SK-N-SH (cell line): ENCODE measurements at regions not wholly inside any gene's neighbourhood (a gene's known extent, or its start where the extent isn't known, plus 50 kb on each side); places are given as distances from the start of the nearest gene placed in this dataset.

ENCODE experiments used
- CTCF ChIA-PET: fragments of 300-600, 350-600 bp; formaldehyde crosslinking; extraction: SDS; loops from one replicate; lab custom pipeline; 2021; lab: Yijun Ruan, JAX
- POLR2A ChIA-PET: fragments of 350-600 bp; sonication (Branson Sonifier 250); formaldehyde crosslinking; extraction: SDS; loops from one replicate; lab custom pipeline; 2020; ENCODE audit warnings: antibody characterized with exemption, inconsistent platforms; lab: Yijun Ruan, JAX
- DNase-seq: peaks from one replicate; pipeline ENCODE4 v3.0.0; 2012
- H2AFZ ChIP-seq: fragments of 200-600 bp; sonication (generic); 2 replicates; pipeline ENCODE4 v1.8.1; 2016; ENCODE audit warnings: antibody characterized with exemption, mild to moderate bottlenecking, low read depth
- H3F3A ChIP-seq: fragments of 200-600 bp; sonication (generic); replicated peaks from 2 replicates; pipeline ENCODE3; 2016; ENCODE audit warnings: antibody characterized with exemption, mild to moderate bottlenecking; ENCODE audit not compliant: insufficient read depth
- H3K27ac ChIP-seq, 2 experiments: fragments of 200-500 bp in 1 of 2; fragments of 200-600 bp in 1 of 2; sonication (Bioruptor generic) in 1 of 2; sonication (generic), shearing (Covaris generic) in 1 of 2; 2 replicates each; pipeline versions ENCODE4 v1.5.1 to v1.6.1; 2014 to 2016; ENCODE audit warnings: low read depth in 2 of 2, inconsistent platforms in 1 of 2, low read length in 1 of 2, mild to moderate bottlenecking in 1 of 2, mixed read lengths in 1 of 2
- H3K27me3 ChIP-seq: fragments of 200-600 bp; sonication (generic), shearing (Covaris generic); 2 replicates; pipeline ENCODE4 v1.6.1; 2016; ENCODE audit warnings: mixed run types; ENCODE audit not compliant: insufficient read depth
- H3K36me3 ChIP-seq, 2 experiments: fragments of 200-500 bp in 1 of 2; fragments of 200-600 bp in 1 of 2; sonication (Bioruptor generic) in 1 of 2; sonication (generic) in 1 of 2; replicated peaks in 1 of 2; 2 replicates each; pipeline versions ENCODE3 to v1.5.1; 2014 to 2016; ENCODE audit warnings: low read length in 1 of 2, mild to moderate bottlenecking in 1 of 2; ENCODE audit not compliant: insufficient read depth in 2 of 2, control insufficient read depth in 1 of 2
- H3K4me1 ChIP-seq, 2 experiments: fragments of 200-500 bp in 1 of 2; fragments of 200-600 bp in 1 of 2; sonication (Bioruptor generic) in 1 of 2; sonication (generic), shearing (Covaris generic) in 1 of 2; 2 replicates each; pipeline versions ENCODE4 v1.5.1 to v1.6.1; 2014 to 2016; ENCODE audit warnings: low read depth in 1 of 2, low read length in 1 of 2, mixed run types in 1 of 2; ENCODE audit not compliant: insufficient read depth in 2 of 2, control insufficient read depth in 1 of 2
- H3K4me2 ChIP-seq: fragments of 200-600 bp; sonication (generic), shearing (Covaris generic); 2 replicates; pipeline ENCODE4 v1.6.1; 2017; ENCODE audit warnings: mixed run types
- H3K4me3 ChIP-seq, 2 experiments: fragments of 200-500 bp in 1 of 2; fragments of 200-600 bp in 1 of 2; sonication (Bioruptor generic) in 1 of 2; sonication (generic), shearing (Covaris generic) in 1 of 2; 2 replicates each; pipeline versions ENCODE4 v1.5.1 to v1.8.1; 2014 to 2016; ENCODE audit warnings: low read depth in 2 of 2, inconsistent platforms in 1 of 2, low read length in 1 of 2, mild to moderate bottlenecking in 1 of 2, mixed read lengths in 1 of 2, moderate library complexity in 1 of 2
- H3K79me2 ChIP-seq: fragments of 200-600 bp; sonication (generic); 2 replicates; pipeline ENCODE4 v1.8.1; 2017; ENCODE audit warnings: mild to moderate bottlenecking; ENCODE audit not compliant: insufficient read depth
- H3K9ac ChIP-seq: fragments of 200-600 bp; sonication (generic); 2 replicates; pipeline ENCODE4 v1.6.1; 2017; ENCODE audit warnings: mixed run types
- H3K9me2 ChIP-seq: fragments of 200-600 bp; sonication (generic); 2 replicates; pipeline ENCODE4 v1.6.1; 2017; ENCODE audit warnings: mixed run types
- H3K9me3 ChIP-seq: fragments of 200-600 bp; sonication (generic); 2 replicates; pipeline ENCODE4 v1.6.1; 2017; ENCODE audit warnings: mixed run types, mild to moderate bottlenecking, moderate library complexity
- H4K20me1 ChIP-seq: fragments of 200-600 bp; sonication (generic); 2 replicates; pipeline ENCODE4 v1.6.1; 2017; ENCODE audit warnings: mild to moderate bottlenecking, mixed run types; ENCODE audit not compliant: insufficient read depth
- CHD2 ChIP-seq: fragments of 150-350 bp; IDR thresholded peaks from 2 replicates; pipeline ENCODE4 v1.6.1; 2018; ENCODE audit warnings: low read length; ENCODE audit not compliant: partially characterized antibody
- CTCF ChIP-seq: fragments of 200-600 bp; sonication (generic); IDR thresholded peaks from 2 replicates; pipeline ENCODE4 v1.6.1; 2017; ENCODE audit warnings: antibody characterized with exemption, mild to moderate bottlenecking, moderate library complexity
- ELF1 ChIP-seq: IDR thresholded peaks from 2 replicates; pipeline ENCODE4 v1.4.0; 2012
- EP300 ChIP-seq, 2 experiments: IDR thresholded peaks; 2 replicates each; pipeline versions ENCODE4 v1.4.0 to v1.6.1; 2012; ENCODE audit warnings: borderline replicate concordance in 1 of 2, low read depth in 1 of 2, low read length in 1 of 2
- FOSL2 ChIP-seq: IDR thresholded peaks from 2 replicates; pipeline ENCODE4 v1.4.0; 2012; ENCODE audit warnings: low read depth, mild to moderate bottlenecking, moderate library complexity, borderline replicate concordance
- FOXJ3 ChIP-seq: sonication (generic); formaldehyde crosslinking; IDR thresholded peaks from 2 replicates; pipeline ENCODE4 v1.5.1; 2020; ENCODE audit warnings: mild to moderate bottlenecking, missing genetic modification reagents
- GATA2 ChIP-seq: sonication (generic); formaldehyde crosslinking; IDR thresholded peaks from 2 replicates; pipeline ENCODE4 v1.5.0; 2020; ENCODE audit warnings: mild to moderate bottlenecking, missing genetic modification reagents
- MEF2A ChIP-seq: IDR thresholded peaks from 2 replicates; pipeline ENCODE4 v1.4.0; 2012; ENCODE audit warnings: low read depth, borderline replicate concordance
- NFIC ChIP-seq: IDR thresholded peaks from 2 replicates; pipeline ENCODE4 v1.4.0; 2012; ENCODE audit warnings: borderline replicate concordance
- NRF1 ChIP-seq: IDR thresholded peaks from 2 replicates; pipeline ENCODE4 v1.6.1; 2012; ENCODE audit warnings: low read depth, mild to moderate bottlenecking, low read length
- PBX3 ChIP-seq: IDR thresholded peaks from 2 replicates; pipeline ENCODE4; 2012
- POLR2AphosphoS5 ChIP-seq: IDR thresholded peaks from 2 replicates; pipeline ENCODE4 v1.6.1; 2012; ENCODE audit warnings: low read depth, low read length
- REST ChIP-seq: IDR thresholded peaks from 2 replicates; pipeline ENCODE4 v1.6.1; 2012; ENCODE audit warnings: mild to moderate bottlenecking, low read depth, low read length, moderate library complexity
- SMC3 ChIP-seq: IDR thresholded peaks from 2 replicates; pipeline ENCODE4 v1.6.1; 2012; ENCODE audit warnings: low read depth, low read length, improper control_type of control experiment
- TEAD4 ChIP-seq: IDR thresholded peaks from 2 replicates; pipeline ENCODE4 v1.4.0; 2012; ENCODE audit warnings: mild to moderate bottlenecking, borderline replicate concordance; ENCODE audit not compliant: insufficient read depth
- USF1 ChIP-seq: IDR thresholded peaks from 2 replicates; pipeline ENCODE4 v1.4.0; 2012; ENCODE audit warnings: low read depth, borderline replicate concordance
- ZBTB33 ChIP-seq: IDR thresholded peaks from 2 replicates; pipeline ENCODE4 v1.4.0; 2012; ENCODE audit warnings: low read depth, borderline replicate concordance
- WGBS: methylation state at CpG from one replicate; pipeline ENCODE4 v1.1.6; 2017; ENCODE audit warnings: low lambda C conversion rate; 5-methylcytosine and 5-hydroxymethylcytosine counted together
- TF ChIP-seq, protein P1 (sequence below): fragments of 150-350 bp; IDR thresholded peaks from 2 replicates; pipeline ENCODE4 v1.6.1; 2017; ENCODE audit warnings: antibody characterized with exemption, low read length, low read depth, borderline replicate concordance

GRCh38 chr15:34654625-34655024 lies 71.2 kb upstream of the GOLGA8B start (continued):
- TF ChIP-seq, protein P1, sequence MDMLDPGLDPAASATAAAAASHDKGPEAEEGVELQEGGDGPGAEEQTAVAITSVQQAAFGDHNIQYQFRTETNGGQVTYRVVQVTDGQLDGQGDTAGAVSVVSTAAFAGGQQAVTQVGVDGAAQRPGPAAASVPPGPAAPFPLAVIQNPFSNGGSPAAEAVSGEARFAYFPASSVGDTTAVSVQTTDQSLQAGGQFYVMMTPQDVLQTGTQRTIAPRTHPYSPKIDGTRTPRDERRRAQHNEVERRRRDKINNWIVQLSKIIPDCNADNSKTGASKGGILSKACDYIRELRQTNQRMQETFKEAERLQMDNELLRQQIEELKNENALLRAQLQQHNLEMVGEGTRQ, result no peak

DNA sequence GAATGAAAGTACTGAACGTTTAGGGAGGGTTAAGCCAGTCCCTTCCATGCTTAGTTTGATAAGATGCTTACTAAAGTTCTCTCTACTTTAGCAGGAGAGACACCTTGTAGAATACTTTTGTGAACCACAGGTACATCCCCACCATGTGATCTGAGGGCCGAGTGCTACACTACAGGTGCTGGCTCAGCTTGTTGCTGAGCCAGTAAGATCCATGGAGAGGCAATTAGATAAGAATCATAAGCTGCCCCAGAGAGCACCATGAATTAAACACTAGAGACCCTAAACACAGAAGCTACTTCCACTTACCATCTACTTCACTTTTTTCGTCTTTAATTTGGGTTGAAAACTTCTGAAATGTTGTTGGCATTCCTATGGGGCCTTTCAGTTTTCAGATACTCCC lies 70.5 kb upstream of the GOLGA8B start:
- Histone ChIP-seq H3F3A (no peaks in the 10 kb centered on the region), H3K27ac (no peak overlapping the region), H3K9ac (no peak overlapping the region), H2AFZ (no peak overlapping the region), H3K27me3 (no peaks in the 10 kb centered on the region), H3K79me2 (no peaks in the 10 kb centered on the region), H3K4me3 (no peak overlapping the region), H3K36me3 (no peaks in the 10 kb centered on the region), H4K20me1 (no peaks in the 10 kb centered on the region), H3K9me3 (no peaks in the 10 kb centered on the region; the same call in 1 of the 2 replicates), H3K4me1 (no peaks in the 10 kb centered on the region), H3K9me2 (no peaks in the 10 kb centered on the region), H3K4me2 (no peak overlapping the region)
- TF ChIP-seq ZBTB33, result no peak
- no peak for TF ChIP-seq CTCF
- TF ChIP-seq, protein P1, result no peak
- TF ChIP-seq TEAD4, result no peak
- no peak for TF ChIP-seq FOSL2
- TF ChIP-seq POLR2AphosphoS5, result no peak
- TF ChIP-seq USF1, result no peak
- TF ChIP-seq REST, result no peak
- TF ChIP-seq PBX3, result no peak
- no peak for TF ChIP-seq MEF2A
- TF ChIP-seq ELF1, result no peak
- no peak for TF ChIP-seq FOXJ3 (CRISPR knock-in tag)
- no peak for TF ChIP-seq NFIC
- no peak for TF ChIP-seq CHD2
- no peak for TF ChIP-seq SMC3
- no peak for TF ChIP-seq NRF1
- no peak for TF ChIP-seq GATA2 (CRISPR knock-in tag)
- no peak for TF ChIP-seq EP300 (IDR thresholded peaks at IDR 0.05; ENCODE audit: borderline replicate concordance in 1 of 2, low read depth in 1 of 2, low read length in 1 of 2)
- ChIA-PET POLR2A (no interaction called here), CTCF (interaction anchor here (1.1 kb wide), 1 partner anchor 267 kb away, joined by 4 read pairs; no protein-coding TSS in a partner anchor)
- no peak for DNase-seq
- 39% methylated on average over 3 of the region's 3 CpGs for WGBS
